GM12865 (cell line): ENCODE measurements at regions not wholly inside any gene's neighbourhood (a gene's known extent, or its start where the extent isn't known, plus 50 kb on each side); places are given as distances from the start of the nearest gene placed in this dataset.
"Not testable (repeated sequence)": the region's sequence is repeated elsewhere in the genome, so short reads cannot be mapped to it uniquely, and the experiment has no call there.

Experiments used
- DNase-seq: peaks from one replicate; pipeline ENCODE4 v3.0.0; 2010; ENCODE audit warnings: low read depth
- H3K4me3 ChIP-seq: 2 replicates; pipeline ENCODE4 v1.5.1; 2011; ENCODE audit warnings: mild to moderate bottlenecking, low read depth, low read length, control low read depth
- CTCF ChIP-seq: IDR thresholded peaks from 2 replicates; pipeline ENCODE4 v1.5.1; 2011; ENCODE audit warnings: low read length, control low read depth, low read depth, inconsistent platforms; ENCODE audit not compliant: insufficient read depth; ENCODE audit errors: missing control alignments

DNA sequence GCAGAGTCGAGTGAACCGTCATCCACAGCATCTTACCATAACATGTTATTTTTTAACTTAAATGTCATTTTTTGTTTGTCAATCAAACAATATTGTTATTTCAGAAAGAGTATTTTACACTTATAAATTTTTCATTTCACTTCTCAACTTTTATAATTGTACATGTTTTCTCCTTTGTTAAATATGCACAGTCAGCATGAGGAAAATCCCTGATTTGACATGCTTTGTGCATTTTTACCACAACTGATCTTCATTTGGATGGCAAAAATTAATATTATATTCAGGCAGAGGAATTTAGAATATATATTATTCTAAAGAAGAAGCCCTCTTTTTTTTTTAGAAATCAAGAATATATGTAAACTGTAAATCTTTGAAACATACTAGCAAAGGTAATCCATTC lies 958.0 kb upstream of the PCDH7 start:
- no peak for TF ChIP-seq CTCF
- no peak for DNase-seq

GRCh38 chr4:29770627-29771026 lies 949.5 kb upstream of the PCDH7 start:
- DNase-seq, result no peak
- H3K4me3 ChIP-seq, result no peak overlapping the region
- no peak for TF ChIP-seq CTCF

More for the DNA sequence above, 958.0 kb upstream of the PCDH7 start:
- H3K4me3 ChIP-seq, result no peak overlapping the region

DNA sequence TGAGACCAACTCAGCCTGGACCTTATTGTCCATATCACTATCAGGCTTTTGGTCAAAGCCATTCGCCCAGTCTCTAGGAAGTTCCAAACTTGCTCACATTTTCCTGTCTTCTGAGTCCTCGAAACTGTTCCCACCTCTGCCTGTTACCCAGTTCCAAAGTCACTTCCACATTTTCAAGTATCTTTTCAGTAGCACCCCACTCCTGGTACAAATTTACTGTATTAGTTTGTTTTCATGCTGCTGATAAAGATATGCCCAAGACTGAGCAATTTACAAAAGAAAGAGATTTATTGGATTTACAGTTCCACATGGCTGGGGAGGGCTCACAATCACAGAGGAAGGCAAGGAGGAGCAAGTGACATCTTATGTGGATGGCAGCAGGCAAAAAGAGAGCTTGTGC lies 932.0 kb upstream of the PCDH7 start:
- DNase-seq, H3K4me3 ChIP-seq: not testable (repeated sequence)

DNA sequence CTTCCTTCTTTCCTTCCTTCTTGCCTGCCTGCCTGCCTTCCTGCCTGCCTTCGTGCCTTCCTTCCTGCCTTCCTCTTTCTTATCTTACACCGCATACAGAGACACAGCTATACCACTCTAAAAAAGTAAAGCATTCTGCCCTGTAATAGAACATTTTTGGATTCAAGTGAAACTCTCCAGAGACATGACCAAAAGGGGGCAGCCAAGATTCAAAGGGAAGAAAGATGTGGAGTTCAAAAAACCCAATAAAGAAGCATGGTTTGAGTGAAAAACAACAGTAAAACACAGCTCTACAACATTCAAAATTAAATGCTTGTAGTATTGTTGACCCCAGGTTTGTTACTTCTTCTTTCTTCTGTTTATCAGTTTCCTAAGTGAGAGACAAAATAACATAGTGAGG lies 914.9 kb upstream of the PCDH7 start:
- TF ChIP-seq CTCF, result no peak
- no peak for DNase-seq
- H3K4me3 ChIP-seq, result no peak overlapping the region

- H3K4me3 ChIP-seq, result no peak overlapping the region
- TF ChIP-seq CTCF, result no peak
- DNase-seq, result no peak
Observed at GRCh38 chr4:29805916-29806480, 914.2 kb upstream of the PCDH7 start.

GRCh38 chr4:29817961-29818360 lies 902.2 kb upstream of the PCDH7 start:
- TF ChIP-seq CTCF, result no peak
- no peak for DNase-seq
- H3K4me3 ChIP-seq, result no peak overlapping the region

DNA sequence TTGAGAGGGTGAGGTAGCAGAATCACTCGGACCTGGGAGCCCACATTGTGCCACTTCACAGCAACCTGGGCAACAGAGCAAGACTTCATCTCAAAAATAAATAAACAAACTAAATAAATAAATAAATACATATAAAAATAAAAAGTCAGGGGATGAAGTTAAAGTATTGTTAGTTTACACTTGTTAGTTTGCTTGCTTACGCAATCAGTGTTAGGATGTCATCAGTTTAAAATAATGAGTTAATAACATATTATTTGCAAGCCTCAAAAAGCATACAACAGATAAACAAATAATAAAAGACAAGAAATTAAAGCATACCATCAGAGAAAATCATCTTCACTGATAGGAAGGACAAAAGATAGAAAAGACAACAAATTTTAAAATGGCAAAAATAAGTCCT lies 891.1 kb upstream of the PCDH7 start:
- H3K4me3 ChIP-seq, result no peak overlapping the region
- no peak for TF ChIP-seq CTCF
- DNase-seq, result no peak
